ENCODE measurements at regions not wholly inside any gene's neighbourhood (a gene's known extent, or its start where the extent isn't known, plus 50 kb on each side); places are given as distances from the start of the nearest gene placed in this dataset.

GRCh38 chr2:9152975-9153642 lies 53.5 kb upstream of the ASAP2 start:
- TF ChIP-seq EP300 (IDR thresholded peaks at IDR 0.05; ENCODE audit: borderline replicate concordance in 1 of 2, control insufficient read depth in 1 of 2, low read depth in 2 of 2, low read length in 2 of 2), result no peak
- TF ChIP-seq BCL3 (IDR thresholded peaks at IDR 0.05; ENCODE audit: borderline replicate concordance, insufficient read depth, low read depth, low read length, poor library complexity, severe bottlenecking), result no peak
- TF ChIP-seq ZNF274 (IDR thresholded peaks at IDR 0.05; ENCODE audit: insufficient read depth, insufficient read length), result no peak
- TF ChIP-seq CEBPB (IDR thresholded peaks at IDR 0.05; ENCODE audit: borderline replicate concordance in 1 of 2, low read depth in 2 of 2, low read length in 2 of 2), result no peak
- no peak for TF ChIP-seq STAT3 (IDR thresholded peaks at IDR 0.05; ENCODE audit: low read depth, low read length)
- TF ChIP-seq, protein P1, sequence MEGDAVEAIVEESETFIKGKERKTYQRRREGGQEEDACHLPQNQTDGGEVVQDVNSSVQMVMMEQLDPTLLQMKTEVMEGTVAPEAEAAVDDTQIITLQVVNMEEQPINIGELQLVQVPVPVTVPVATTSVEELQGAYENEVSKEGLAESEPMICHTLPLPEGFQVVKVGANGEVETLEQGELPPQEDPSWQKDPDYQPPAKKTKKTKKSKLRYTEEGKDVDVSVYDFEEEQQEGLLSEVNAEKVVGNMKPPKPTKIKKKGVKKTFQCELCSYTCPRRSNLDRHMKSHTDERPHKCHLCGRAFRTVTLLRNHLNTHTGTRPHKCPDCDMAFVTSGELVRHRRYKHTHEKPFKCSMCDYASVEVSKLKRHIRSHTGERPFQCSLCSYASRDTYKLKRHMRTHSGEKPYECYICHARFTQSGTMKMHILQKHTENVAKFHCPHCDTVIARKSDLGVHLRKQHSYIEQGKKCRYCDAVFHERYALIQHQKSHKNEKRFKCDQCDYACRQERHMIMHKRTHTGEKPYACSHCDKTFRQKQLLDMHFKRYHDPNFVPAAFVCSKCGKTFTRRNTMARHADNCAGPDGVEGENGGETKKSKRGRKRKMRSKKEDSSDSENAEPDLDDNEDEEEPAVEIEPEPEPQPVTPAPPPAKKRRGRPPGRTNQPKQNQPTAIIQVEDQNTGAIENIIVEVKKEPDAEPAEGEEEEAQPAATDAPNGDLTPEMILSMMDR (IDR thresholded peaks at IDR 0.05 in 2 of 3, conservative IDR thresholded peaks at IDR 0.05 in 1 of 3; ENCODE audit: control insufficient read depth in 2 of 3, extremely low read depth in 1 of 3, insufficient read depth in 1 of 3, low read depth in 3 of 3, low read length in 3 of 3), result no peak
- TF ChIP-seq CBX5 (IDR thresholded peaks at IDR 0.05; ENCODE audit: low read depth), result no peak
